ENCODE measurements at regions not wholly inside any gene's neighbourhood (a gene's known extent, or its start where the extent isn't known, plus 50 kb on each side); places are given as distances from the start of the nearest gene placed in this dataset.

DNA sequence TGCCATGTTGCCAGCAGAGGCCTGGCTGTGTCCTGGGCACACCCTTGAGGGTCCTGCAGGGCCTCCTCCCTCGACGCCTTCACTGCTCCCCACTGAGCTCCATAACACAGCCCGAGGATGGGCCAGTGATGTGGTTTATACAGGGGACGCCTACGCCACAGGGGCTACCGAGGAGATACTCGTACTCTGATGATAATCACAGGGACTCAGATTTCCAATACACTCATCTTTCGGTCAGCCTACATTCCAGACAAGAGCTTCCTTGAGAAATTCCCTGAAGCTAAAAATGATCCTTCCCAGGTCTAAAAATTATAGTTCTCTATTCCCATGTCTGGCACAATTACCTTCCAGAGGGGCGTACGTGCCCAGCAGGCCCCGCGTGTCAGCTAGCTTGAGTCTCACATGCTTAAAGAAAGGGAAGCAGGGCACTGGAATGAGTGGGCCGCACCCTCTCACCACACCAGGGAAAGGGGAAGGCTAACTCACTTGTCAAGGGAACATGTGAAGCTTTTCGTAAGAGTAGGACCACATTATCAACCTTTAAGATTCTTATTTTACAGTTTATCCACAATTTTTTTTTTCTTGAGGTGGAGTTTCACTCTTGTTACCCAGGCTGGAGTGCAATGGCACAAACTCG, 159.5 kb upstream of the NDUFV2 start:
- H3K27ac Mint-ChIP-seq (ENCODE audit: unreplicated experiment): no peak overlapping the region
- 0 out of 2 replicates have a peak, but pooled peaks cover 2% of the 10 kb centered on the region for H3K9me3 ChIP-seq
- H3K9me3 Mint-ChIP-seq (ENCODE audit: unreplicated experiment): peaks cover 6% of the 10 kb centered on the region
- H3K27me3 ChIP-seq (replicated peaks; ENCODE audit: control insufficient read depth, insufficient read depth, low read length): no peaks in the 10 kb centered on the region
- no peak overlapping the region for H3K4me3 Mint-ChIP-seq (ENCODE audit: unreplicated experiment)
- no peak overlapping the region for H3K4me3 ChIP-seq (ENCODE audit: low read depth, low read length)
- H3K27me3 Mint-ChIP-seq (ENCODE audit: insufficient read depth, unreplicated experiment): no peaks in the 10 kb centered on the region
- H3K4me1 ChIP-seq: peaks cover 16% of the 10 kb centered on the region
- TF ChIP-seq, protein P1, sequence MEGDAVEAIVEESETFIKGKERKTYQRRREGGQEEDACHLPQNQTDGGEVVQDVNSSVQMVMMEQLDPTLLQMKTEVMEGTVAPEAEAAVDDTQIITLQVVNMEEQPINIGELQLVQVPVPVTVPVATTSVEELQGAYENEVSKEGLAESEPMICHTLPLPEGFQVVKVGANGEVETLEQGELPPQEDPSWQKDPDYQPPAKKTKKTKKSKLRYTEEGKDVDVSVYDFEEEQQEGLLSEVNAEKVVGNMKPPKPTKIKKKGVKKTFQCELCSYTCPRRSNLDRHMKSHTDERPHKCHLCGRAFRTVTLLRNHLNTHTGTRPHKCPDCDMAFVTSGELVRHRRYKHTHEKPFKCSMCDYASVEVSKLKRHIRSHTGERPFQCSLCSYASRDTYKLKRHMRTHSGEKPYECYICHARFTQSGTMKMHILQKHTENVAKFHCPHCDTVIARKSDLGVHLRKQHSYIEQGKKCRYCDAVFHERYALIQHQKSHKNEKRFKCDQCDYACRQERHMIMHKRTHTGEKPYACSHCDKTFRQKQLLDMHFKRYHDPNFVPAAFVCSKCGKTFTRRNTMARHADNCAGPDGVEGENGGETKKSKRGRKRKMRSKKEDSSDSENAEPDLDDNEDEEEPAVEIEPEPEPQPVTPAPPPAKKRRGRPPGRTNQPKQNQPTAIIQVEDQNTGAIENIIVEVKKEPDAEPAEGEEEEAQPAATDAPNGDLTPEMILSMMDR (IDR thresholded peaks at IDR 0.05; ENCODE audit: insufficient read depth in 1 of 2, low read depth in 1 of 2, low read length in 1 of 2, severe bottlenecking in 1 of 2, unreplicated experiment in 1 of 2): no peak
- H3K36me3 ChIP-seq (ENCODE audit: control insufficient read depth, insufficient read depth, low read length): no peaks in the 10 kb centered on the region
- BruUV-seq (replicated peaks): no TSS peak
- intact Hi-C loops (cut with micrococcal nuclease; ENCODE audit: unreplicated experiment): no loop called here
- ChIA-PET CTCF (no interaction called here), POLR2A (no interaction called here)
- H3K4me1 Mint-ChIP-seq (ENCODE audit: low read depth, unreplicated experiment): peaks cover 6% of the 10 kb centered on the region
- no peak for DNase-seq
- H3K36me3 Mint-ChIP-seq (ENCODE audit: insufficient read depth, unreplicated experiment): no peaks in the 10 kb centered on the region

DNA sequence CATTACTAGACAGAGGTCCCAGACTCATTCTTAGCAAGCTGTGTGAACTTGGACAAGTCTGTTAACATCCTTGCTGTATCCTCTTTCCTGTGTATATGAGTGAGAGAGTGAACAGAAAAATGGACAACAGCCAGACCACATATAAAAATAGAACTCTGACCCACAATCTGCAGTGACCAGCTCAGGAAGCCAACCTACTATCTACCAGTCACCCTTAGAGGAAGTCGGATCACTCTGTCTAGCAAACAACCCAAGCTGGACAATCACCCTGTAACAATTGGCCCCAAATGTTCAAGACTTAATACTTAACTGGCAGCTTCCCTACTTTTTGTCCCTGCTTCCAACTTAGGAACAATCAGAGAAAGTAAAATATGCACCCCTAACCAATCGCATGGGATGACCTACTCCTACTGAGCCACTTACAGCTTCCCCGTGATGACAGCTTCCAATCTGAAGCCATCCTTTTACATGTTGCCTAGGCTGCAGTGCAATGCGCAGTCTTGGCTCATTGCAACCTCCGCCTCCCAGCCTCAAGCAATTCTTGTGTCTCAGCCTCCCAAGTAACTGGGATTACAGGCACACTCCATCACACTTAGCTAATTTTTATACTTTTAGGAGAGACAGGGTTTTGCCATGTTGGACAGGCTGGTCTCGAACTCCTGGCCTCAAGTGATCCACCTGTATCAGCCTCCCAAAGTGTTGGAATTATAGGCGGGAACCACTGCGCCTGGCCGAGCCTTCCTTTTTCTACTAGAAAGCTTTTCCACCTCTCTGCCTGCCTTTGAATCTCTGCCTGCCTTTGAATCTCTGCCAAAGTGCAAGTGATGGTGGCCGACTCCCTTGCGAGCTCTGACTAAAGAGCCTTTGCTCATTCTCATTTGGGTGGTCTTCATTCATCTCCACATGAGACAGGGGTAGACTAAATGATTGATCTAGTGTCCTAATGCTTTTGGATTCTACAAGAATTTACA, 158.3 kb upstream of the NDUFV2 start:
- peaks cover 16% of the 10 kb centered on the region for H3K4me1 ChIP-seq
- H3K36me3 ChIP-seq (ENCODE audit: control insufficient read depth, insufficient read depth, low read length): no peaks in the 10 kb centered on the region
- TF ChIP-seq, protein P1 (IDR thresholded peaks at IDR 0.05; ENCODE audit: insufficient read depth in 1 of 2, low read depth in 1 of 2, low read length in 1 of 2, severe bottlenecking in 1 of 2, unreplicated experiment in 1 of 2): no peak
- Mint-ChIP-seq H3K27me3 (ENCODE audit: insufficient read depth, unreplicated experiment) (no peaks in the 10 kb centered on the region), H3K4me3 (ENCODE audit: unreplicated experiment) (no peak overlapping the region), H3K27ac (ENCODE audit: unreplicated experiment) (peak overlapping the region; percentile 7), H3K4me1 (ENCODE audit: low read depth, unreplicated experiment) (peaks cover 15% of the 10 kb centered on the region), H3K9me3 (ENCODE audit: unreplicated experiment) (peaks cover 3% of the 10 kb centered on the region), H3K36me3 (ENCODE audit: insufficient read depth, unreplicated experiment) (peaks cover 5% of the 10 kb centered on the region)
- POLR2A ChIA-PET: no interaction called here
- 0 out of 2 replicates have a peak, but pooled peaks cover 2% of the 10 kb centered on the region for H3K9me3 ChIP-seq
- no peak overlapping the region for H3K4me3 ChIP-seq (ENCODE audit: low read depth, low read length)
- intact Hi-C loops (cut with micrococcal nuclease; ENCODE audit: unreplicated experiment): no loop called here
- no peaks in the 10 kb centered on the region for H3K27me3 ChIP-seq (replicated peaks; ENCODE audit: control insufficient read depth, insufficient read depth, low read length)
- no TSS peak for BruUV-seq (replicated peaks)
- no peak for DNase-seq
- CTCF ChIA-PET: no interaction called here

DNA sequence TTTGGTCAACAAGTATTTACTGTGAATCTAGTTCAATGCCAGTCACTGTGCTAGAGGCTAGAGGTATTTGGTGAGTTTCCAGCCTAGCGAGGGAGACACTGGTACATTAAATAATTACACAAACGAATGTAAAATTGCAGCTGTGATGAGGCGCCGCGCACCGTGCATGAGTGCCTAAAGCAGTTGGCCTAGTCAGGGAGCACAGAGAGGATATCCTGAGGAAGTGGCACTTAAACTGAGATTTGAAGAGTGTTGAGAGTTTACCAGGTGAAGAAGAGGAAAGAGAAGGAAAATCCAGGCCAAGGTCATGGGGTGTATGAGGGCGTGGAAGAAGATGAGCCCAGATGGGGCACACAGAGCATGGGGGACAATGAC, 157.6 kb upstream of the NDUFV2 start:
- Histone ChIP-seq H3K9me3 (0 out of 2 replicates have a peak, but pooled peaks cover 2% of the 10 kb centered on the region), H3K4me3 (ENCODE audit: low read depth, low read length) (no peak overlapping the region), H3K27me3 (replicated peaks; ENCODE audit: control insufficient read depth, insufficient read depth, low read length) (no peaks in the 10 kb centered on the region), H3K36me3 (ENCODE audit: control insufficient read depth, insufficient read depth, low read length) (no peaks in the 10 kb centered on the region), H3K4me1 (peaks cover 14% of the 10 kb centered on the region)
- no peak for DNase-seq
- POLR2A ChIA-PET: no interaction called here
- intact Hi-C loops (cut with micrococcal nuclease; ENCODE audit: unreplicated experiment): no loop called here
- Mint-ChIP-seq H3K9me3 (ENCODE audit: unreplicated experiment) (no peaks in the 10 kb centered on the region), H3K36me3 (ENCODE audit: insufficient read depth, unreplicated experiment) (peaks cover 5% of the 10 kb centered on the region), H3K27me3 (ENCODE audit: insufficient read depth, unreplicated experiment) (no peaks in the 10 kb centered on the region), H3K27ac (ENCODE audit: unreplicated experiment) (peak overlapping the region; percentile 7), H3K4me3 (ENCODE audit: unreplicated experiment) (no peak overlapping the region), H3K4me1 (ENCODE audit: low read depth, unreplicated experiment) (peaks cover 22% of the 10 kb centered on the region)
- no TSS peak for BruUV-seq (replicated peaks)
- CTCF ChIA-PET: no interaction called here
- TF ChIP-seq, protein P1 (IDR thresholded peaks at IDR 0.05; ENCODE audit: insufficient read depth in 1 of 2, low read depth in 1 of 2, low read length in 1 of 2, severe bottlenecking in 1 of 2, unreplicated experiment in 1 of 2): no peak
